Neuronal stem cell (in vitro differentiated cells): ENCODE measurements at regions not wholly inside any gene's neighbourhood (a gene's known extent, or its start where the extent isn't known, plus 50 kb on each side); places are given as distances from the start of the nearest gene placed in this dataset.

ENCODE experiments used
- DNase-seq: peaks from one replicate; pipeline ENCODE4 v3.0.0-alpha.2; 2013; ENCODE audit warnings: low spot score
- H2AFZ ChIP-seq: one replicate; pipeline ENCODE4 v1.6.1; 2013; ENCODE audit warnings: mild to moderate bottlenecking, low read length, inconsistent platforms
- H2AK5ac ChIP-seq: 2 replicates; pipeline ENCODE4 v1.6.1; 2013; ENCODE audit warnings: low read depth, mild to moderate bottlenecking, inconsistent platforms, low read length, moderate library complexity, mixed read lengths
- H2BK120ac ChIP-seq: 2 replicates; pipeline ENCODE4 v1.6.1; 2013; ENCODE audit warnings: low read depth, mild to moderate bottlenecking, inconsistent platforms, low read length, moderate library complexity, mixed read lengths
- H2BK12ac ChIP-seq: one replicate; pipeline ENCODE4 v1.6.1; 2013; ENCODE audit warnings: low read length, inconsistent platforms
- H2BK15ac ChIP-seq: 2 replicates; pipeline ENCODE4 v1.6.1; 2013; ENCODE audit warnings: mild to moderate bottlenecking, low read length, inconsistent platforms, mixed read lengths
- H2BK5ac ChIP-seq: one replicate; pipeline ENCODE4 v1.6.1; 2013; ENCODE audit warnings: inconsistent platforms, mild to moderate bottlenecking, low read length, moderate library complexity
- H3K14ac ChIP-seq: one replicate; pipeline ENCODE4 v1.6.1; 2013; ENCODE audit warnings: low read length, inconsistent platforms
- H3K18ac ChIP-seq: 2 replicates; pipeline ENCODE4 v1.6.1; 2013; ENCODE audit warnings: low read length, inconsistent platforms
- H3K23ac ChIP-seq: 2 replicates; pipeline ENCODE4 v1.6.1; 2013; ENCODE audit warnings: low read depth, mild to moderate bottlenecking, mixed read lengths, low read length, inconsistent platforms; ENCODE audit not compliant: poor library complexity
- H3K27ac ChIP-seq: replicated peaks from 3 replicates; pipeline ENCODE4 v1.5.1; 2013; ENCODE audit warnings: low read length, inconsistent platforms
- H3K27me3 ChIP-seq, 3 experiments: 2 replicates each; pipeline ENCODE4 v1.6.1; 2013; ENCODE audit warnings: low read length in 3 of 3, mild to moderate bottlenecking in 2 of 3, inconsistent platforms in 1 of 3, low read depth in 1 of 3, mixed read lengths in 1 of 3, moderate library complexity in 1 of 3; ENCODE audit not compliant: control insufficient read depth in 3 of 3, insufficient read depth in 3 of 3
- H3K36me3 ChIP-seq, 2 donors: replicated peaks in 1 of 2; 2 replicates each; pipeline ENCODE4 v1.6.1; 2013; ENCODE audit warnings: low read length in 2 of 2; ENCODE audit not compliant: control insufficient read depth in 2 of 2, insufficient read depth in 2 of 2
- H3K4ac ChIP-seq: 2 replicates; pipeline ENCODE4 v1.6.1; 2013; ENCODE audit warnings: inconsistent platforms, mild to moderate bottlenecking, low read length, moderate library complexity
- H3K4me1 ChIP-seq, 2 donors: 1 replicate in 1 of 2; 2 replicates in 1 of 2; pipeline ENCODE4 v1.6.1; 2013; ENCODE audit warnings: low read length in 2 of 2, low read depth in 1 of 2; ENCODE audit not compliant: control insufficient read depth in 2 of 2, insufficient read depth in 1 of 2
- H3K4me2 ChIP-seq: one replicate; pipeline ENCODE4 v1.6.1; 2013; ENCODE audit warnings: mild to moderate bottlenecking, low read length, inconsistent platforms; ENCODE audit not compliant: insufficient read depth, poor library complexity, severe bottlenecking
- H3K4me3 ChIP-seq, 2 donors: 2 replicates each; pipeline ENCODE4 v1.5.1; 2013; ENCODE audit warnings: low read length in 2 of 2, mild to moderate bottlenecking in 2 of 2, inconsistent platforms in 1 of 2, moderate library complexity in 1 of 2
- H3K79me1 ChIP-seq: one replicate; pipeline ENCODE4 v1.6.1; 2013; ENCODE audit warnings: low read depth, mild to moderate bottlenecking, inconsistent platforms, low read length, moderate library complexity
- H3K9ac ChIP-seq: one replicate; pipeline ENCODE4 v1.6.1; 2013; ENCODE audit warnings: mild to moderate bottlenecking, low read depth, low read length, inconsistent platforms; ENCODE audit not compliant: poor library complexity
- H3K9me3 ChIP-seq, 2 donors: replicated peaks in 1 of 2; 2 replicates each; pipeline versions ENCODE3 to v1.6.1; 2013; ENCODE audit warnings: low read length in 2 of 2, mild to moderate bottlenecking in 2 of 2, inconsistent platforms in 1 of 2, low read depth in 1 of 2, mixed read lengths in 1 of 2, moderate library complexity in 1 of 2; ENCODE audit not compliant: control insufficient read depth in 2 of 2, insufficient read depth in 1 of 2
- H4K8ac ChIP-seq: one replicate; pipeline ENCODE4 v1.6.1; 2013; ENCODE audit warnings: low read depth, mild to moderate bottlenecking, inconsistent platforms, low read length, moderate library complexity
- H4K91ac ChIP-seq: one replicate; pipeline ENCODE4 v1.6.1; 2013; ENCODE audit warnings: low read length, low read depth, mild to moderate bottlenecking, inconsistent platforms; ENCODE audit not compliant: poor library complexity
- WGBS, 2 donors: extraction: QIAGEN DNeasy Blood & Tissue Kit; methylation state at CpG; one replicate each; pipeline ENCODE4 v1.1.7; 2013; ENCODE audit warnings: missing lambda C conversion rate in 2 of 2, mixed read lengths in 1 of 2; ENCODE audit not compliant: insufficient read length in 2 of 2, insufficient replicate concordance in 1 of 2; ENCODE audit errors: extremely low coverage in 2 of 2; 5-methylcytosine and 5-hydroxymethylcytosine counted together

DNA sequence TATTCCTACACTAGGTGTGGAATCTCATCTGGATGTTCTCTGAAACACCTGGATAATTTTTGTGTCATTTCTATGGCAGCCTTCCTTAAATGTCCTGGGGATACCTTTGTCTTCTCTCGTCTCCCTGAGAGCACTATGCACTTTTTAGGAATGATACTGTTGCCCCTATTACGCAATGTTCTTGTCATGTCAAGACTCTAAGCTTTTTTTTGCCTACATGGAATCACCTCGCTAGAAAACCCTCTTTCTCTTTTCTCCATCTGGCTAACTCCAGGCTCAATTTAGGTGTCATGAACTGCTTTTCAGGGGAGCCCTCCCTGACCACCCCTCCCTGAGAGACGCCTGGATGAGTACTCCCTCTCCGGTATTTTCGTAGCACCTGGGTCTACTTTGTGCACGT is 81.3 kb downstream of the SOX2 start:
- no peak for DNase-seq

DNA sequence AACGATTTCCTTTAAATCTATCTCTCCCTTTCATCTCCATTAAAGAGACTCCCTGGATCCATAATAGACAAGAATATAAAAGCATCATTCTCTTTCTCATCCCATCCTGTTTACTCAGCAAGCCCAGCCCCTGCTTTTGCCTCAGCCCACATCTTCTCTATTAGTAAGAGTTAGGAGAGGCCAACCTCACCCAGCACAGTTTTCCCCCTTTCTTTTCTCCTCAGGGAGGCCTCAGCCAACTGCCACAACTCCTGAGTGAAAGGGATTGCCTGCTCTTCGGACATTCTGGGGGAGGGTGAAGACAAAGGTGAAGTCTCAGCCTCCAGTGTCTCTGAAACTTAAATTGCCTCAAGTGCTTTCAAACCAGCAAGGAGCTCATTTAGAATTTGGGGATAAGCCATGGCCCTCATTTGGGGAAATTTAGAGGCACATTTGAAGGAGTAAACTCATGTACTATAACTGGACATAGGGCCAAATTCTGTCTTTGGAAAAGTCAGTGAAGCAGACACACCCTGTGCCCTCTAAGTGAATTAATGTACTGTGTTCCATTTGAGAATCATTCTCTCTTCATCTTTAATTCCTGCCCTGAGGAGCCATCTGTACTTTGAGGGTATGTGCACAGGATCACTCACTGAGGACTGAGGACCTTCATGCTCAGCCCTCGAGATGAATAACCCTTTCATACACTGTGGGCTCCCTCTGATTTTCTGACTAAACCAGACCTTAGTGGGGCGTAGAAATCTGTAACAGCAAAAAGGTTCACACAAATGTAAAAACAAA is 82.5 kb downstream of the SOX2 start:
- Histone ChIP-seq H2BK5ac (no peak overlapping the region), H3K4me2 (no peak overlapping the region), H4K91ac (no peak overlapping the region), H3K4me3 (no peak overlapping the region), H3K27ac (peak overlapping the region; percentile 39), H2AFZ (peak overlapping the region; percentile 82), H3K23ac (no peak overlapping the region), H3K4me1 (peaks cover 9 to 10% of the 10 kb centered on the region in 2 donors), H2BK15ac (no peak overlapping the region), H3K27me3 (no peaks in the 10 kb centered on the region), H2AK5ac (no peak overlapping the region), H2BK120ac (no peak overlapping the region), H4K8ac (no peak overlapping the region), H3K18ac (no peak overlapping the region), H3K14ac (no peak overlapping the region), H3K9ac (no peak overlapping the region), H3K36me3 (no peaks in the 10 kb centered on the region), H3K4ac (no peak overlapping the region), H3K79me1 (no peaks in the 10 kb centered on the region), H3K9me3 (no peaks in the 10 kb centered on the region), H2BK12ac (no peak overlapping the region)
- WGBS, 2 donors, result no CpG with 5 or more reads among the region's 4 CpGs
- peak; percentile 21 for DNase-seq

More for the DNA sequence above, 81.3 kb downstream of the SOX2 start:
- Histone ChIP-seq H3K27me3 (no peaks in the 10 kb centered on the region), H4K8ac (no peak overlapping the region), H3K9ac (no peak overlapping the region), H2AFZ (no peak overlapping the region), H2BK5ac (no peak overlapping the region), H2BK12ac (peak overlapping the region; percentile 91), H3K27ac (no peak overlapping the region), H3K14ac (no peak overlapping the region), H2AK5ac (no peak overlapping the region), H2BK120ac (no peak overlapping the region), H3K36me3 (no peaks in the 10 kb centered on the region), H3K4me3 (no peak overlapping the region), H2BK15ac (no peak overlapping the region), H3K4ac (no peak overlapping the region), H3K18ac (peak overlapping the region; percentile 69), H3K9me3 (no peaks in the 10 kb centered on the region), H3K4me1 (peaks cover 9 to 10% of the 10 kb centered on the region in 2 donors), H3K23ac (no peak overlapping the region), H3K79me1 (no peaks in the 10 kb centered on the region), H3K4me2 (no peak overlapping the region), H4K91ac (no peak overlapping the region)
- no CpG with 5 or more reads among the region's 7 CpGs for WGBS, 2 donors

DNA sequence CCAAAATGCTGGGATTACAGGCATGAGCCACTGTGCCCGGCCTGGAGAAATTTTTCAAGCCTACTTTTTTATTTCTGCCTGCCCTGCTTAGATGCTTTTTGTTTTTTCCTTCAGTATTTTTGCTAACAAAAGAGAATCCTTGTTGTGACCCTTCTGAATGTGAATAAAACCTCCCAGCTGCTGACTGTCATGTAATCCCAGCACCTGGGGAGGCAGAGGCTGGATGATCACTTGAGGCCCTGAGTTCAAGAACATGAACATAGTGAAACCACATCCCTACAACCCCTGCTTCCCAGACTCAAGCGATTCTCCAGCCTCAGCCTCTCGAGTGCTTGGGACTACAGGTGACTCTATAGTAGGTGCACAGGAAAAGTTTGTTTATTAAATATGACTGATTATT is 84.9 kb downstream of the SOX2 start:
- Histone ChIP-seq H3K36me3 (no peaks in the 10 kb centered on the region), H4K91ac (no peak overlapping the region), H2BK15ac (no peak overlapping the region), H2BK5ac (no peak overlapping the region), H3K27ac (no peak overlapping the region), H3K4me1 (peaks cover 9 to 10% of the 10 kb centered on the region in 2 donors), H2AFZ (no peak overlapping the region), H3K4me2 (no peak overlapping the region), H2BK120ac (no peak overlapping the region), H3K79me1 (no peaks in the 10 kb centered on the region), H2AK5ac (no peak overlapping the region), H3K27me3 (no peaks in the 10 kb centered on the region), H3K9me3 (no peaks in the 10 kb centered on the region), H3K9ac (no peak overlapping the region), H2BK12ac (no peak overlapping the region), H3K4ac (no peak overlapping the region), H3K4me3 (no peak overlapping the region), H3K23ac (no peak overlapping the region), H4K8ac (no peak overlapping the region), H3K14ac (no peak overlapping the region), H3K18ac (no peak overlapping the region)
- WGBS, 2 donors, result no CpG with 5 or more reads among the region's 3 CpGs
- no peak for DNase-seq

DNA sequence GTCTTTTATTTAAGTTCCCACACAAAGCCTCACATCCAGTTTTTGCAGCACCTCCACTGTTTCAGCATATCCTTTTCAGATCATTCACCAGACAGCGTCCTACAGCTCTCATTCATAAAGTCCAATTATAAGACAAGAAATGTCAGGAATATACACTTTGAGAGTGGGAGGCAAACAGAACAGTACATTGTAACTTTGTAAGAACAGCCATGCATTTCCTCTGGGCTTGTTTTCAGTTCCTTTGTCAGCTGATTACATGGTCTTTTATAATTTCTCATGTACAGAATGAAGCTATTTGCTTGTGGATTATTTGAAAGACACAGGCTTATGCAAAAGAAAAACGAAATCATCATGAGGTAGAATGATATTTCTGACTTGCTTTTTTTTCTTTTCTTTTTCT is 85.7 kb downstream of the SOX2 start:
- Histone ChIP-seq H3K9ac (no peak overlapping the region), H4K91ac (no peak overlapping the region), H4K8ac (no peak overlapping the region), H3K36me3 (no peaks in the 10 kb centered on the region), H3K27me3 (no peaks in the 10 kb centered on the region), H2AFZ (peak overlapping the region; percentile 89), H3K9me3 (no peaks in the 10 kb centered on the region), H2BK120ac (no peak overlapping the region), H3K4me2 (no peak overlapping the region), H3K18ac (no peak overlapping the region), H2BK15ac (no peak overlapping the region), H3K4me3 (no peak overlapping the region), H3K4me1 (peaks cover 9 to 10% of the 10 kb centered on the region in 2 donors), H3K4ac (no peak overlapping the region), H2AK5ac (no peak overlapping the region), H3K27ac (no peak overlapping the region), H3K14ac (no peak overlapping the region), H2BK12ac (no peak overlapping the region), H3K23ac (no peak overlapping the region), H2BK5ac (no peak overlapping the region), H3K79me1 (no peaks in the 10 kb centered on the region)
- WGBS, 2 donors, result no CpG with 5 or more reads among the region's 2 CpGs
- DNase-seq, result no peak
